KG1 (cell line): ENCODE measurements at regions not wholly inside any gene's neighbourhood (a gene's known extent, or its start where the extent isn't known, plus 50 kb on each side); places are given as distances from the start of the nearest gene placed in this dataset.

ENCODE experiments used
- DNase-seq: peaks from one replicate; lab custom pipeline; 2025; lab: John Stamatoyannopoulos, UW

GRCh38 chr6:164917211-164917610 is 392.2 kb downstream of the C6orf118 start:
- DNase-seq = no peak

DNA sequence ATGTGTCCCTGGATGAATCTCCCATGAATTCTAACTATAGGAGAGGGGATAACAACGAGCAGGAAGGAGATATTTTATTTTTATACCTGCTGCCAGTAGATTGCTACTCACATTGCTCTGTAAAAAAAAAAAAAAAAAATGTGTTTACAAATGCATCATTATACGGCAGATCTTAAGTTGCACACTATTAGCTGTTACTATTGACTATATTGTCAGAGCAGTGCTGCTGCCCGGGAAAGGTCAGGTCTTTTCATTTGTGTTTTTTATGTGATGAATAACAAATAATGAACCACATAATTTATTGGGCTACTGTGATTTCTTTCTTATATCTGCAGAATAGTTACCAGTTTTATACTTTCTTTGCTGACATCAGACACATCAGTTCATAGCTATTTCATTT is 393.3 kb downstream of the C6orf118 start:
- no peak for DNase-seq

- DNase-seq = no peak
Observed at GRCh38 chr6:164911873-164912580, 397.4 kb downstream of the C6orf118 start.

DNA sequence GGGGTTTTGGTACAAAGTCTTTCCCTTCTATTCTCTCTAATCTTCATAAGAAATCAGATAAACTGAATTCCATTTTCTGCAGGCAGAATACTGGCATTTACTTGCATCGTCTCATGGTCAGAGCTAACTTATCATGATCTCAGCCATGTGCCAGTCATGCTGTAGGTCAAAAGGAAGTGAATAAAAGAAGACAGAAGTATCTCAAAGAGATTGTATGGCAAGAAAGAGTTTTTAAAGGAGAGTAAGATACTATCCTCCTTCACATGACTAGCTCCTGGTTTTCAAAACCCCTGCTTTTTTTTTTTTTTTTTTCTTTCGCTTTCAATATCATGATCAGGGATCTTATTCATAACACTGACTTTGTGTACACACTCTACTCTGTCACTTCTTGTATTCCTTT is 398.3 kb downstream of the C6orf118 start:
- DNase-seq = no peak

DNA sequence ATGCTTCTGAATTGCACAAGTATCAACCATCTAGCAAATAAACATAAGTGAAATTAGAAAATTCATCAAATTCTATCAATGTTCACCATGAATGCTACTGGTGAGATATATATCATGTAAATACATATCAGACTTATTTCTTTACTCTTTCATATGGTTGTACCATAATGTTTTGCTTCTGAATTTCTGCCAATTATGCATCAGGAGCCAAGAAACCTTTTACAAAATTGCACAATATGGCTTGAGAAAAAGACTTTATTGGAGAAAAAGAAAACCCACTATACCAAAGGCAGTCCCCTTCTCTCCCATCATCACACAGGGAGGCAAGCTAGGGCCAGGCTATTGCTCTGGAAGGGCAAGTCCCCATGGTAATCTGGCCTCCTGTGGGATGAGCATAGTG is 402.6 kb downstream of the C6orf118 start:
- no peak for DNase-seq

DNA sequence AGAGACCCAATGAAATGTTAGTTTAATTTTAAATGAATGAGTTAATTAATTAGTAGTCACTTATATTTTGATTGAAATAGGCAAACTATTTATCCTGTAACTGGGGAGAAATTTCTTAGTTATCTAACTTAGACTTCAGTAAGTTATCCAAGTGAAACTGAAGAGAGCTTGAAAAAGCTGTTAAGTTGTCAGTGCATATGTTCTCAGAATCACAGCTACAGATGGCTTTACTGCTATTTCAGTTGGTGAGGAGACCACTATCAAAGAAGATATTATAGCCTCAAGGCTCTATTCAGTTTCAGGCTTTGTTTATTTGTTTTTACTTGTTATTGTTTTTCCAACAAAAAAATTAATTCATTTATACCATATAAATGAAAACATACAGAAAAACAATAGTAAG is 404.1 kb downstream of the C6orf118 start:
- no peak for DNase-seq

- DNase-seq = no peak
Observed at GRCh38 chr6:164898412-164898811, 411.0 kb downstream of the C6orf118 start.

GRCh38 chr6:164897523-164898235 is 411.7 kb downstream of the C6orf118 start:
- no peak for DNase-seq

DNA sequence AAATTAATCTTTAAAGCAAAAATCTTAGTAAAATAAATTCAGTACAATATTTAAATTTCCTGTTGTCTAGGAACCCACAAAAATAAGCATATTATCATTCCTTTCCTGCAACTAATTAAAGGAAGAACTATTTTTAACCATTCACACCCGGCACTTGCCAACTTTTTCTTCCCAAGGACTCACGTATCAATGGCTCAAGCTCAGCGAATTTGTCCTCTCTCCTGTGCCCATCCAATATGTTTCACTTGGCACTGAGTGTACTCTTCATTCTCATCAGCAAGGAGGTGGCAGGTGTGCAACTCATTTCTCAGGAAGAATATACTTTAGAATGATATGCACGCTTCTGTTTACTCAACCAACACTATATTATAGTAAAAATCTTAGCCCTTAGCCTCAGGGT is 419.4 kb downstream of the C6orf118 start:
- DNase-seq = no peak

GRCh38 chr6:164887660-164888059 is 421.7 kb downstream of the C6orf118 start:
- no peak for DNase-seq

- no peak for DNase-seq
Observed at GRCh38 chr6:164882236-164882635, 427.2 kb downstream of the C6orf118 start.

GRCh38 chr6:164871783-164872182 is 437.6 kb downstream of the C6orf118 start:
- no peak for DNase-seq

- no peak for DNase-seq
Observed at GRCh38 chr6:164870164-164870563, 439.2 kb downstream of the C6orf118 start.

- no peak for DNase-seq
Observed at GRCh38 chr6:164861967-164862366, 447.4 kb downstream of the C6orf118 start.

- DNase-seq = no peak
Observed at GRCh38 chr6:164859816-164860215, 449.6 kb downstream of the C6orf118 start.

- no peak for DNase-seq
Observed at GRCh38 chr6:164856138-164856537, 453.3 kb downstream of the C6orf118 start.

GRCh38 chr6:164855281-164855680 is 454.1 kb downstream of the C6orf118 start:
- no peak for DNase-seq

DNA sequence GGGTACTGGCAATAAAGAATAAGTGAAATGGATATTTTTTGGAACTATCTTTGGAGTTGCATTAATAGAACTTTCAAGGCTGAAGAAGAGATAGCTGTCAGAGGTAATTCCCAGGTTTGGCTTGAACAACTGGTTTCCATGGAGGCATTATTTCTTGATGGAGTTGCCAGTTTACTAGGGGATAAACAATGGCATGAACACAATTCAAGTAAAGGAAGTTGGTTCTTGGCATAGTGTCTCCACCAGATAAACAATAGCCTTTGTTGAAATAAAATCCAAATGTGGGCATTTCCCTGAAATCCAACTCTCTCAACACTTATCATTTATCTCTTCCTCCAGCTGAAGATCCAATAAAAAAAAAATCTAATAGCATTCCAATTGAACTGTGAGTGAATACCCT is 454.9 kb downstream of the C6orf118 start:
- no peak for DNase-seq

DNA sequence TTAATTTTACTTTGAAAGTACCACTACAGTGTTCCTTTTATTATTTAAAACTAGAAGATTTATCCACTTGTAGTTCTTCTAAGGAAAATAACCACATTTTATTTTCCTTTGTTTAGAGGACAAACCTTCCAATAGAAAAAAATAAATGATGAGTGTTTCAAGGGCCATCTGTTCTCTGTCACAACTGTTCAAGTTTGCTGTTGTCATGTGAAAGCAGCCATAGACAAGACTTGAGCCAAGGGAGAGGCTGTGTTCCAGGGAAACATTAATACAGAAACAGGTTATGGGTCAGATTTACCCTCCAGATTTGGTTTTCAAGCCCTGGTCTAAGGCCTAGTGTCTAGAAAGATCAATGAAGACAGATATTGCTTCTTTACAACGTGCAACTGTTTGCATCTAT is 463.6 kb downstream of the C6orf118 start:
- no peak for DNase-seq

GRCh38 chr6:164842085-164842484 is 467.3 kb downstream of the C6orf118 start:
- DNase-seq = no peak

DNA sequence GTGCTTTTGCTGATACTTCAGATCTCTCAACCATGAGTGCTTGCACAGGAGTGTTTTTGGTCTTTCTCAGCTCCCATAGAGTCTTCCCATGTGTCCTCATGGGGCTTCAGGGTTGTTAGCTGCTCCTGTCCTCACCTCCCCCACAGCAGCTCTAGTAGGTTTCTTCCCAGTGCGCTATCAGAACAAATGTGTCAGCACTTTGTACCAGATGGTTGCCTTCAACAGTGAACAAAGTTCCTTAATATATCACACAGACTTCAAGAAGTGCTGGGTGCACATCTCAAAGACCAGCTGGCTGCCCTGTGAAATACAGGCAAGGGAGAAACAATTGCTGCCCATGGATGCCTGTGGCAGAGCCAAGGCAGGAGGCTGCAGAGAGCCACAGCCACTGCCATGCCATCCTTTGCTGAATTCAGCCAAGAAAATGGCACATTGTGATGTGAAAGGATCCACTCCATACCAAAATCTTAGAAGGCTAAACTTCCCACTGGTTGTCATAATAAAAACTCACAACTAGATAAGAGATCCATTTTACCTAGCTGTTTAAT is 471.3 kb downstream of the C6orf118 start:
- no peak for DNase-seq

DNA sequence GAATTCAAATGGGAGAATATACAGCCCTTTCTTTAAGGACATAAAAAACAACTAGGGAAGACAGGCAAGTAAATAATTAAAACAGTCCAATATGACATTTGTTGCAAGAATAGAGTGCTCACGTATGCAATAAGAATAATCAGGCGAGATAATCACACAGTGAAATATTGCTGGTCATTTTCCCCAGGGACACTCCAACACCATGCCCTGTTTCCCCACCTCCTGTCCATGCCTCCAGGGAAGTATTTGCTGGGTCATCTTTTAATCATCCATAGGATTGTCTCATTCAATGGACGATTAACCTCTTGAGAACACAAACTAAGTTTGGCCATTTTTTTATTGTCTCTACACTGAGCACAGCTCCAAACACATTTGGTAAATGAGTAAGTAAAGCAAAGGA is 472.9 kb downstream of the C6orf118 start:
- no peak for DNase-seq

GRCh38 chr6:164832410-164832809 is 477.0 kb downstream of the C6orf118 start:
- DNase-seq = no peak
